ENCODE measurements at regions not wholly inside any gene's neighbourhood (a gene's known extent, or its start where the extent isn't known, plus 50 kb on each side); places are given as distances from the start of the nearest gene placed in this dataset.

GRCh38 chr10:76811430-76811829 is 826.2 kb downstream of the KCNMA1 start (continued):
- TF ChIP-seq POLR3A (IDR thresholded peaks at IDR 0.05; ENCODE audit: borderline replicate concordance, extremely low read depth, insufficient read depth, insufficient read length) (no peak), NELFE (IDR thresholded peaks at IDR 0.05; ENCODE audit: insufficient read depth, insufficient read length) (no peak)

GRCh38 chr10:76788452-76788811 is 849.2 kb downstream of the KCNMA1 start:
- CTCF ChIA-PET (ENCODE audit: low intra/inter-chr PET ratio) = no interaction called here
- Histone ChIP-seq H3K4me2 (ENCODE audit: insufficient read depth, low read length) (no peak overlapping the region), H3K9ac (ENCODE audit: insufficient read depth in 1 of 2, low read depth in 2 of 2, low read length in 2 of 2) (no peak overlapping the region), H3K36me3 (ENCODE audit: control insufficient read depth, insufficient read depth, low read length) (no peaks in the 10 kb centered on the region), H4K20me1 (replicated peaks; ENCODE audit: control insufficient read depth, insufficient read depth, low read length) (no peaks in the 10 kb centered on the region), H3K79me2 (ENCODE audit: control insufficient read depth, insufficient read depth, low read length) (no peaks in the 10 kb centered on the region), H3K27ac (ENCODE audit: extremely low read depth, low read depth, low read length) (no peak overlapping the region), H3K4me1 (replicated peaks in 1 of 2; ENCODE audit: control insufficient read depth in 2 of 2, insufficient read depth in 2 of 2, low read length in 2 of 2) (no peaks in the 10 kb centered on the region), H3K27me3 (ENCODE audit: control insufficient read depth in 2 of 2, insufficient read depth in 2 of 2, low read length in 2 of 2) (no peaks in the 10 kb centered on the region), H3K9me1 (ENCODE audit: control insufficient read depth, insufficient read depth, low read length) (no peaks in the 10 kb centered on the region), H3K9me3 (replicated peaks; ENCODE audit: control insufficient read depth, insufficient read depth, low read depth, low read length) (no peaks in the 10 kb centered on the region), H2AFZ (ENCODE audit: low read depth, low read length) (no peak overlapping the region), H3K4me3 (no peak overlapping the region)
- DNase-seq (ENCODE audit: extremely low read depth in 1 of 4, low spot score in 3 of 4) (no peak), FAIRE-seq (no peak), ATAC-seq (no peak)
- POLR2A ChIA-PET = no interaction called here
- no peak for TF ChIP-seq ZNF785 (CRISPR knock-in tag; IDR thresholded peaks at IDR 0.05)
- TF ChIP-seq SETDB1 (IDR thresholded peaks at IDR 0.05; ENCODE audit: low read length) = no peak
- TF ChIP-seq ESRRA (IDR thresholded peaks at IDR 0.05; ENCODE audit: borderline replicate concordance, low read depth) = no peak
- peak; percentile 70 for TF ChIP-seq RAD51 (IDR thresholded peaks at IDR 0.05; ENCODE audit: borderline replicate concordance, low read depth)
- no peak for TF ChIP-seq ZNF780A (CRISPR knock-in tag; IDR thresholded peaks at IDR 0.05)
- TF ChIP-seq TFE3 (CRISPR knock-in tag; IDR thresholded peaks at IDR 0.05) = peak; percentile 94
- peak; percentile 36 for TF ChIP-seq CBFA2T2 (conservative IDR thresholded peaks at IDR 0.05)
- TF ChIP-seq TEAD1 (CRISPR knock-in tag; IDR thresholded peaks at IDR 0.05) = no peak
- BruUV-seq (replicated peaks) = no TSS peak
- WGBS (ENCODE audit: insufficient coverage, low coverage, missing lambda C conversion rate) = 3% methylated on average over 4 of the region's 4 CpGs
- in situ Hi-C loops (cut with MboI) (no loop called here), intact Hi-C loops (cut with micrococcal nuclease) (no loop called here)

Measured in K562 (cell line).